HG02981 (cell line): ENCODE measurements at regions not wholly inside any gene's neighbourhood (a gene's known extent, or its start where the extent isn't known, plus 50 kb on each side); places are given as distances from the start of the nearest gene placed in this dataset.

Source experiments
- ATAC-seq: cut with Tn5 transposase; IDR thresholded peaks from one replicate; pipeline ENCODE4 v1.9.1; 2021; ENCODE audit warnings: mild to moderate bottlenecking, moderate library complexity; ENCODE audit not compliant: unreplicated experiment

GRCh38 chr9:36728651-36729520 lies 156.2 kb downstream of the MELK start:
- no peak for ATAC-seq

GRCh38 chr9:36729906-36730305 lies 157.2 kb downstream of the MELK start:
- no peak for ATAC-seq

DNA sequence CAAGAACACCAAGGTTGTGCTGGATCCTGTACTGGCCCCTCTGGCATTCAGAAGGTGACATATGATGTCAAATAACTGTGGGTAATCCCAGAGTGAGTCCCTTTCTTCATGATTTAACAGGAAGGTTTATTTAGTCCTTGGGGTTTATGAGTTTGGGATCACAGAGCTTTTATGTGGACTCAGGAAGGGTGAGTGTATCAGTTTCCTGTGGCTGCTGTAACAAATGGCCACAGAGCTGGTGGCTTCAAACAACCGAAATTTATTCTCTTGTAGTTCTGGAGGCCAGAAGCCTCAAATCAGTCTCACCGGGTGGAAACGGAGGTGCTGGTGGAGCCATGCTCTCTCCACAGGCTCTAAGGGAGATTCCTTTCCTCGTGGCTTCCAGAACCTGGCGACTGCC lies 157.7 kb downstream of the MELK start:
- no peak for ATAC-seq

DNA sequence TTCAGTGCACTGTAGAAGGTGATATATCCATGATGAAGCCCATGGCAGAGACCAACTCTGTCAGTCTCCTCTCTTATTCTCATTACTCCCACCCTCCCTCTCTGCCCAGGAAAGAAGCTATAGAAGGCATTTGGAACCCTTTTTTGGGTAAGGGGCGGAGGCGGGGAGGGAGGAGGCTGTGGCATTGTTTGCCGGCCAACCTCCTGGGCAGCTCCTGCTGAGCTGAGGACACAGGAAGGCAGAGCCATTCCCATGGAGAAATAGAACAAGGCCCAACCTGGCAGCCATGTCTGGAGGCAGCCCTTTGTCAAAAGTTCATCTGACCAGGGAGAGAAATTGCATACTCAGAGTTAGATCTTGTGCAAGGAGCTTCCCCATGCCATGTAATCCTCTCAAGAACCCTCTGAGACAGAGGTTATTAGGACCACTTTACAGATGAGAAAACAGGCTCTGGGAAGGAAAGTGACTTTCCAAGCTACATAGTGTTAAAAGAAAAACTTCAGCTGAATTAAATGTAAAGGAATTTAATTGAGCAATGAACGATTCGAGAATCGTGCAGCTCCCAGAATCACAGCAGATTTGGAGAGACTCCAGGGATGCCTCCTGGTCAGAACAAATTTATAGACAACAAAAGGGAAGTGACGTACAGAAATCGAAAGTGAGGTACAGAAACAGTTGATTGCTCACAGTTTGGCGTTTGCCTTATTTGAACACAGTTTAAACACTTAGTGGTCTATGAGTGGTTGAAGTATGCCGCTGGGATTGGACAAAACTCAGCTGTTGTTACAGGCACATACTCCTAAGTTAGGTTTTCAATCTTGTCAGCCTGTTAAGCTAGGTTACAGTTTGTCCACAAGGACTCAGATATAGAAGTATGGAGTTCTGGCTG lies 158.6 kb downstream of the MELK start:
- no peak for ATAC-seq

GRCh38 chr9:36734737-36735136 lies 162.0 kb downstream of the MELK start:
- ATAC-seq: no peak

- ATAC-seq: no peak
These were observed 164.0 kb downstream of the MELK start for GRCh38 chr9:36736648-36737047.

- no peak for ATAC-seq
These were observed 165.8 kb downstream of the MELK start for GRCh38 chr9:36738318-36738976.

DNA sequence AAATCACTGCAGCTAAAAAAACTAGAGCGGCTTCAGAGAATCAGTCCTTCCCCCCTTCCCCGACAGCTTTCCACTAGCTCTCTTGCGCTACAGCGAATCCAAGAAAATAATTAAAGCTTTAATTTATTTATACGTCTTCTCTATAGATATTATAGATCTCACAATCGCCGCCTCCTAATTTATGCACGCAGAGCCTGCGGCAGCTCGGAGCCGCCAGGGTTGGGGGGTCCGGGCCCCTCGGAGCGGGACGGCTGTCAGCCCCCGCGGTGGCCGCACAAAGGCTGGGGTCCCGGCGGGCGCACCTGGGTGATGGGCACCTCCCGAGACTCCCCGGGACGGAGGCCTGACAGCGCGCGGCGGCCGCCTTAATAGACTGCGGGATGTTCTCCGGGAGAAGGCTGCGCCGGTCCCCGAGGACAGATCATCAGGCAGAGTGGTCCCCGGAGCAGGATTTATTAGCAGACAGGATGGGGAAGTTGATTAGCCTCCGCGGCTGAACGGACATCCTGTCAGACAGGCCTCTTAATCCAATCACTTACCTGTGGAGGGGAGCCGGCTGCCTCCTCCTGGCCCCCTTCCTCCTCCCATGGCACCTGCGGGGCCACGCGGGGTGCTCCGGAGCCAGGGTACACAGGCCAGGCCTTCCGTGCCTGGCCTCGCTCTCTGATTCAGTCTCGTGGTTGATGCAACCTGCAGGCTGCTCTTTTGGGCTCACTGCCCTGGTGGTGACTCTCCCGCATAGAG lies 166.8 kb downstream of the MELK start:
- ATAC-seq: no peak

DNA sequence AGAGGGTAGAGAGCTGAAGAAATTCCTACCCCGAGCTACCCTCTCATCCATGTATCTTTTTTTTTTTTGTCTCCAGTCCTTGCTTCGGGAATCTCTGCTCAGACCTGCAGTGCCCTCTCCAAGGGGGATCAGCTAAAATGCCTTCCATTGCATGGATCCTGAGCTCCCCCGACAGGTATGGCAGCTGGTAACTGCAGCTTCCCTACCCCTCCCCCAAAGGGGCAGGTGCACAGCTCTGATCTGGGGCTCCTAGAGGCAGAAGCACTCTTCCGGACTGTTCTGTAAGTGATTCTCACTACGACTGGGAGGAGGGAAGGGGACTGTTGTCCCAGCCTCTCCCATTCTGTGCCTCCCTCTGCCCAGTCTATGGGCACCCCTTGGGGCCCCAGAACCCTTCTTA lies 169.6 kb downstream of the MELK start:
- no peak for ATAC-seq

- no peak for ATAC-seq
These were observed 172.0 kb downstream of the MELK start for GRCh38 chr9:36744678-36745077.

DNA sequence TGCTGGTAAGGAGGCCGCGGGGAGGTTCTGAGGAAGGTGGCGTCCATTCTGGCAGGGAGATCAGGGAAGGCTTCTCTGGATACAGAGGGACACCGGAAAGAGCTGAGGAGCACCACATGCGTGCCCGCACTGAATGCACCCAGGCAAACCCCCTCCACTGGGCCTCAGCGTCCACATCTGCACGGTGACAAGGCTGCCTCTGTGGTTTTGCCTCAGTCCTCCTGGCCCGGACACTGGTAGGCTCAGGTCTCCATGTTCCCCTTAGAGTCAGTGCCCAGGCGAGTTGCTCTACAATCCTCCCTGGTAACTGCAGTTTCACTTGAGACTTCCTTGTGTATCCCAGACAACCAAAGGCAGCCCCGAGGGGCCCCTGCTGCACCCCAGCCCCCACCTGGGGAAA lies 173.3 kb downstream of the MELK start:
- no peak for ATAC-seq

GRCh38 chr9:36746415-36746814 lies 173.7 kb downstream of the MELK start:
- no peak for ATAC-seq

- no peak for ATAC-seq
These were observed 175.7 kb downstream of the MELK start for GRCh38 chr9:36748322-36748899.

DNA sequence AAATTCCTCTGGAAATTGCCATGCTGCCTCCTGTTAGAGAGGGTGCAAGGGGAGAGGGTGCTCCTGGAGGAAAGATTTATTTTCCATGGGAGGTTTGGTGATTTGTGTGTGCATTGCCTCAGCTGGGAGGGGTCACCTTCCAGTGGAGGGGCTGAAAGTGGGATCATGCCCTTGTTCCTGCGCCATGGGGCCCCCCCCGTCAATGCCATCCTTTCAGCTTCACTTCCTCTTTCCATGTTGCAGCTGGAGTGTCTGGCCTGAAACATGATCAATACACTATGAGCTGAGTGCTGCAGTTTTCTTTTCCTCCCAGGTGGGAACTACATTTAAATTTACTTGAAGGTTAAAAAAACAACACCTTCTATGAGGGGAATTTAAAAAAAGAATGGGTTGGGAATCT lies 176.8 kb downstream of the MELK start:
- no peak for ATAC-seq

GRCh38 chr9:36750630-36751029 lies 177.9 kb downstream of the MELK start:
- ATAC-seq: no peak

GRCh38 chr9:36755019-36755418 lies 182.3 kb downstream of the MELK start:
- no peak for ATAC-seq

- no peak for ATAC-seq
These were observed 186.4 kb downstream of the MELK start for GRCh38 chr9:36759141-36759540.

DNA sequence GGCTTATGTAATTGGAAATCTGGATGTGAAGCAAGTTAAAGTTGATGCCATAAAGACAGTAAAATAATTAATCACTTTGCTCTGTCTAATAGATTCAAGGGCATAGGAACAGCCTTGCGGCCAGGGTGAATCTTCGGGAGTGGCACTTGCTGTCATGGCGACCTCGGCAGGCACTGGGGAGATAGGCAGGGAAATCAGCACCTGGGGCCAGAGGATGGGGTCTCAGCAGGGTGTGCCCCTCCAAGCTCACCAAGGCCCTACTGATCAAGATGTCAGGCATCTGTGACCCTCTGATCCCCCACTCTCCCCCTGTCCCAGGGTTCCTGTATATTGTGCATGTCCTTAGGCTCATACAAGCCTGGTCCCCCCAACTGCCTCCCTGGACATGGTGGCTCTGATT lies 187.3 kb downstream of the MELK start:
- no peak for ATAC-seq

- ATAC-seq: no peak
These were observed 188.1 kb downstream of the MELK start for GRCh38 chr9:36760667-36761420.

DNA sequence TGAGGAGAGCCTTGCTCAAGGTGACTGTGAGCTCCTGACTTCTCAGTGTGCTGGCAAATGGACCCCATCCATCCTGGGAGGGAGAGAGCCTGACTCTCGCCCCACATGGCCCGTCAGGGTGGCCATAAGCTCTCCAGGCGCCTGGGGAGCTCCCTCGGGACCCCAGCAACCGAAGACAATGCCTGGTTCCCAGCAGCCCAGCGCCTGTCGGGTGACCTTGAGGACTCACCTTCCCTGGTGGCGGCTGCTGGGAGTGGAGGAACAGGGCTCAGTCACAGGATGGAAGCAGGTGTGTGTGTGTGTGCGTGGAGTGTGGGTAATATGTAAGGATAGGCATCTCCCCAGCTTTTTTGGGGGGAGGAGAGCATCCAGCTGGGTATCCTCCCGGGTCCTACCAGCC lies 190.3 kb downstream of the MELK start:
- no peak for ATAC-seq
